ENCODE measurements at regions not wholly inside any gene's neighbourhood (a gene's known extent, or its start where the extent isn't known, plus 50 kb on each side); places are given as distances from the start of the nearest gene placed in this dataset.
"Not testable (repeated sequence)": the region's sequence is repeated elsewhere in the genome, so short reads cannot be mapped to it uniquely, and the experiment has no call there.

DNA sequence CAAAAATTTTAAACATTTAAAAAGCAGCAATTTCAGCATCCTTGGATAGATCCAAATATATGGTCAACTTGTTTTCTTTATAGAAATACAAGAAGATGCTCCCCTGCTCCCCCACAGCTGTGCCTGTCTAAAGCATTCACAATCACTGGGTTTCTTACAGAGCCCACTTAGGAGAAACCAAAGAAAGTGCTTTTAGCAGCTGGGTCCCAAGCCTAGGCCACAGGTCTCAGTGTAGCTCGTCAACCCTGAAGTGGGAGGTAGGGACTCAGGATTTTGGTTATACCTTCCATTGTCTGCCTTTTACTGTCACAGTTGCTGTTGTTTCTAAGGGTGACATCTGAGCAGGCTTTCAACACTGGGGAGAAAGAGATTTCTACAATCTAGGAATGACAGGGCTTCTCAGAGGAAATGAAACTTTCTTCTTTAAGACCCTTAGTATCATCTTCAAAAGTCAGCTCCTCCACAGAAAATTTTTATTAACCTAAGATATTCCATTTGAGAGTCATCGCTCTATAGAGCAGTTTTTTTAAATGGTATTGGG is 199.3 kb upstream of the CMC1 start:
- DNase-seq, result no peak

DNA sequence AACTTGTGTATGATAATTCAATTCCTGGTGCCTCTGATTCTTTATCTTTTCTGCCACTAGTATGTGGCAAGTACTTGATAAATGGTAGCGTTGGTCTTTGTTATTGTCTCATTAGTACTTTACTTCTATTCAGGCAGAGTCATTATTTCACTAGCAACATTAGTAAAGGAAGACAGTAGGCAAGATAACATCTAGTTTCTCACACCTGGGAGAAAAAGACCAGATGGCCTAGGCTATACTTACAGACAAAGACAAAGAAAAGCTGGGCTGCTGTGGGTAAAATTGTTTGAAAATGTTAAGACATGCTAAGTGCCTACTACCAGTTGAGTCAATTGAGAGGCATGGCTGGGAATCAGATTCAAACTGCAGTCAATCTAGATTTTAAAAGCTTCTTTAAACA is 198.7 kb upstream of the CMC1 start:
- peak in 1 of 2 experiments; percentile 3 for DNase-seq

DNA sequence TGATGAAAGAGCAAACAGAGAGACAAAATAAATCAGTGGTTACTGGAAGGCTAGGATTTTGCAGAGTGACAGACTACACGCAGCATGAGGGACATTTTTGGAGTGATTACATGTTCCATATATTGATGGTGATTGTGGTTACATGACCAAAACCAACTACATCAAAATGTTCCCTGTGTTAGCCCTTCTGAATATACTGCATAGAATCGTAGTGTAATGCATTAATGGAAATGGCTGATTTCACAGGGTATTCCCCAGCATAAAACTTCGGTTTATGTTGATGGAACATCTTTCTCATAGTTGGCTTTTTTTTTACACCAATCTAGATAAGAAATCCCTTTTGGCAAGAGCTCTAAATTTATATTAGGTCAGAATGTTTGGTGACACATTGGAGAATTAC is 191.3 kb upstream of the CMC1 start:
- no peak for DNase-seq

DNA sequence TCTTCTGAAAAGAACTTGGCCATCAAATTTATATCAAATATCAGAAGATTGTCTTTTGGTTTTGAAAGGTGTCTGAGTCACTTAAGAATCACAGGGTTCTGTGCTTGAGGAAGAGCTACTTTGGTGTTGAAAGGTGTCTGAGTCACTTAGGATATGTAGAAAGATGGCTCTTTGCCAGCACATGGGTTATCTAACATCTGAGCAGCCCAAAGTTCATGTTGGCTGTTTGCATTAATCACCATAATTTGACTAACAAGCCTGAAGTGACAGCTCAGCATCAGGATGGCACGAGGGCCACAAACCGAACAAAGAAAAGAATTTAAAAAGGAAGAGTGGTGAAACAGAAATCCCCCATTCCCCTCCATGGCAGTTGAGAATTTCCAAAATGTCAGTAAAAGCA is 190.5 kb upstream of the CMC1 start:
- no peak for DNase-seq

DNA sequence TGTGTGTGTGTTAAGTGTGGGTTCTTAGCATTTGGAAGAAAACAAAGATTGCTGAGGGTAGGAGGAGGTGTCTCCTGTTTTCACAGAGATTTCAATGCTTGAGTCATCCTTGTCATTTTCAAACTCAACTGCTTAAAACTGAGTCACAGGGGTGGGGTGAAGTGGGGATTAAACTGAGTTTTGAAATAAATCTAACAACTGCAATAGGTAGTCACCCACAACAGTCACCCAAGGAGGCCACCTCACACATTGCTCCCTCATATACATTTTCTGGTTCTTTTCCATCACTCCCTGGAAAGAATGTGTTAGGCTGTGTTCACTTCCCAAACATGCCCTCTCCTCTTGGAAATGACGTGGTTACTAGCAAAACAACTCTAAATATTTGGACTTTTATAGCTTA is 187.7 kb upstream of the CMC1 start:
- DNase-seq, result no peak

DNA sequence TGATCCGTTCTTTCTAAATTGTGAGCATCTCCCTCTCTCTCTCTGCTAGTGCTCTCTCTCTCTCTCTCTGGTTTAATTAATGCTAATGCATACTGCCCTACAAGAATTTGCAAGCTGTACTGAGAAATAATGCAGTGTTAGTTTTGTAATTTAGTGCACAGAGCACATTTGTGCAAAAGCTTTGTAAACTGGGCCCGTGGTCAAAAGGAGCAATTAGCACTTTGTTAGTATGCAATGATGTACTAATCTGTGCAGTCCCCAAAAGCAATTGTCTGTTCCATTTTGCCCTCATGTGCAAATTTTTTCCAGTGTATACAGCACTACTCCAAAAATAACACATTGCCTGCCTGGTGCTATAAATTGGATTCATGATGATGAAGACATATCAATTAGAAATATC is 184.6 kb upstream of the CMC1 start:
- no peak for DNase-seq

DNA sequence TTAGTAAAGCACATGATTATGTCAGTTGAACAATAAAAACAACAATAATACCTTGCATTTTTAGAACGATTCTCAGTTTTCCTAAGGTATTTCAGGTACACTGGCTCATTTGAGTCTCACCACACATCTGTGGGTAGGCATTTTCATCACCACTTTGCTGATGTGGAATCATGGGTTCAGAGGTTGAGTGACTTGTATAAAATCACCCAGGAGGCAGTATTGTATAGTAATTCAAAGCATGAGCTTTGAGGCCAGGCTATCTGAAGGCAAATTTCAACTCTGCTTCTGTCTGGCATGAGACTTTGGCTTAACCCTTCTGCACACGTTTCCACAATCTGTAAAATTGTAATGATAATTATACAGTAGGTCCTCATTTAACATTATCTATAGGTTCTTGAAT is 183.9 kb upstream of the CMC1 start:
- DNase-seq, result no peak

DNA sequence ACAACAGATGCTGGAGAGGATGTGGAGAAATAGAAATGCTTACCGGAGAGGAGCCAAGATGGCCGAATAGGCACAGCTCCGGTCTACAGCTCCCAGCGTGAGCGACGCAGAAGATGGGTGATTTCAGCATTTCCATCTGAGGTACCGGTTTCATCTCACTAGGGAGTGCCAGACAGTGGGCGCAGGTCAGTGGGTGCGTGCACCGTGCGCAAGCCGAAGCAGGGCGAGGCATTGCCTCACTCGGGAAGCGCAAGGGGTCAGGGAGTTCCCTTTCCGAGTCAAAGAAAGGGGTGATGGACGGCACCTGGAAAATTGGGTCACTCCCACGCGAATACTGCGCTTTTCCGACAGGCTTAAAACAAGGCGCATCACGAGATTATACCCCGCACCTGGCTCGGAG is 182.2 kb upstream of the CMC1 start:
- DNase-seq, result not testable (repeated sequence)

DNA sequence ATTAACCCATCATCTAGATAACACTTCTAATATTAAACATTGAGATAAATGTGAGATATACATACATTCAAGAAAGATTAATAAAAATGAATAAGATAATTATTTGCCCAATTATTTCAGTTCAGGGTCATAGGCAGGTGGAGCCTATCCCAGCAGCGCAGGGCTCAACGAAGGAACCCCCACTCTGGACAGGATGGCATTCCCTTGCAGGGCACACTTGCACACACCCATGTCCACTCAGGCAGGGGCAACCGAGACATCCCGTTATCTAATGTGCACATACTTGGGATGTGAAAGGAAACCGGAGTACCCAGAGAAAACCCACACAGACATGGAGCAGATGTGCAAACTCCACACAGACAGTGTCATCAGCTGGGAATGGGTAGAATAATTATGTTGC is 175.4 kb upstream of the CMC1 start:
- DNase-seq, result no peak

DNA sequence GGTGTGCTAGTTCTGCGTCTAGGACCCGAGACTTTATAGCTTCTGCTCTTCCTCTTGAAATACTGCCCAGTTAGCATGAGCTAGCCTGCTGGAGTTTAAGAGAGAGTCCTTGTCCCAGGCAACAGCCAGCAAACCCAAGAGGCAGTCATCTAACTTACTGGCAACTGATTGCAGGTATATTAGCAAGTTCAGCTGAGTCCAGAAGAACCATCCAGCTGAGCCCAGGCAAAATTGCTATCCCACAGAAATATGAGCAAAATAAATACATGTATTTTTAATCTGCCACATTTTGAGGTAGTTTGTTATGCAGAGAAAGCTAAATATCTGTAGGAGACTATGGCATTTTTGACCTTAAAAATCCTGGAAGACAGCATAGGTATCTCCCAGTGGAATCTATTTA is 174.4 kb upstream of the CMC1 start:
- no peak for DNase-seq

DNA sequence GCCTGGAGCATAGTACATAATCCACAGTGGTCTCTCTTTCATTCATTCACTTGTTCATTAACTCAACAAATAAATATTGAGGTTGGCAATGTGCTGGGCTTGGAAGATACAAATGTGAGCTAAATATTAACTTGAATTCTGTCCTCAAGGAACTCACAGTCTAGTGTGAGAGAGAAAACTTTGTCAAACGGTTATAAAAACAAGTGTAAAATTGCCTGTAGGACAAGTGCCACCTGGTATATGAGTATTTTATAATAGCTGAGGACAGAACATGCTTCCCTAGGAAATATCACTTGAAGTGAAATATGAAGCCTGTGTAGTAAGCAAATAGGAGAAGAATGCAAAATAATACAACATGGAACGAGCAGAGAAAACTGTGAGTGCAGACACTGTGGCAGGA is 173.1 kb upstream of the CMC1 start:
- DNase-seq, result no peak

DNA sequence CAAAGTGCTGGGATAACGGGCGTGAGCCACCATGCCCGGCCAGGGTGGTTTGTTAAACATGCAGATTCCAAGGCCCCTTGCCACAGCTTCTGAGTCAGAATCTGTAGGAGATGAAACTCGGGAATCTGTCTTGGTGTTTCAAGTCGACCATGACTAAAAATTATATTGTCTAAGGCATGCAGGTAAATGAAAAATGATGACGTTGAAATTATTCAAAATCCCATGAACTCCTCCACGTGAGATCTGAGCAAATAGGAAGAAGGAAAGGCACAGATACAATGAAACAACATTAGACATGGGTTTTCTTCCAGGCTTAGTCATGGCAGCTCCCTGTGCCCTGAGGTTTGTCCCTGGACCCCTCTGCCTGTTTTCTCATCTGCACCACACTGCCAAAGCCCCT is 172.0 kb upstream of the CMC1 start:
- no peak for DNase-seq

DNA sequence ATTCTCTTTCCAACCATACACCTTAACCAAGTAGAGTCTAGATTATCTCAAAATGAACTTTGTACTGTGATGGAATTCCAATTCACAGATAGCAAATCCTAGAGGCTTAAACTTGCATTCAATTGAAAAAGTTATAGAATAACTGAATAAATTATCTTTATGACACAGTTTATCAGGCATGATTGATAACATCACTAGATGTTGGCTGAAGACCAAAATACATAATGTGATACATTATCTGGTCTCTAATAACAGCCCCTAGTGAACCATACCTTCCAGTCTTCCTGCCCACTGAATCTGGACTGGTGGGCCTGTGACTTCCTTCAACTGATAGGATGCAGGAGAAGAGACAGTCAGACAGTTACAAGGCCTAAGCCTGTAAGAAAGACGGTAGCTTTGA is 165.2 kb upstream of the CMC1 start:
- DNase-seq, result no peak

DNA sequence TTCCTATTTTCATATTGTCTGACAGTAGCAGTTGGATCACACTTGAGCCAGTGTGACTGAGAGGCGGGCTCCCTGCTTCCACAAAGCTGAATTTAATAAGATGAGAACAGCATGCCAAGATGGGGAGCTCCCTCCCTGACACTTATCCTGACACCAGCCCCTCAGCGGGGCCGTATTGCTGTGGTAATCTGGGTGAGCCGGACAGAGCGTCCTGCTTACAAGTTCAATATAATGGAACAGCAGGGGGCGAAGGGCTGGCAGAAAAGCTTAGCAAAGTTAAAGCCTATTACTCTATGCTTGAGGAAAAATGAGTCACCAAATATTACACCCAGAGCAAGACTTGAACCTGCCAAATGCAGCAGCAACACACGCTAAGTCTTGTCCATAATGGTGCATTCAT is 163.8 kb upstream of the CMC1 start:
- peak; percentile 1 to 15 for DNase-seq

DNA sequence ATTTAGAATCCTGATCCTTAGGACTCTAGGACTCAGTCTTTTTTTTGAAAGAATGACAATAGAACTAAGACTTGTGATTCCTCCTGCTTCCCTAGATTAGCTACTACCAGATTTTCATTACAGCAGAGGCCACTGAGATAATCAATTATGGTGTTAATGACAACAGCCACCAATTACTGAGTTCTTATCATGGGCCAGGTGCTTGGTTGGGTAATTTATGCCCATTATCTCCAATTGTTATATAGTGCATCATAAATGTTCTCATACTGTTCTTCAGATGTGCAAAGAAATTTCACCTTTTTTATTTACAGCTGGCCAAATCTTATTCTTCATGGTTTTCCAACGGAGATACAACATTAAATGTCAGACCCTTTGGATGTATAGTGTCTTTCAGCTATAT is 162.9 kb upstream of the CMC1 start:
- no peak for DNase-seq

DNA sequence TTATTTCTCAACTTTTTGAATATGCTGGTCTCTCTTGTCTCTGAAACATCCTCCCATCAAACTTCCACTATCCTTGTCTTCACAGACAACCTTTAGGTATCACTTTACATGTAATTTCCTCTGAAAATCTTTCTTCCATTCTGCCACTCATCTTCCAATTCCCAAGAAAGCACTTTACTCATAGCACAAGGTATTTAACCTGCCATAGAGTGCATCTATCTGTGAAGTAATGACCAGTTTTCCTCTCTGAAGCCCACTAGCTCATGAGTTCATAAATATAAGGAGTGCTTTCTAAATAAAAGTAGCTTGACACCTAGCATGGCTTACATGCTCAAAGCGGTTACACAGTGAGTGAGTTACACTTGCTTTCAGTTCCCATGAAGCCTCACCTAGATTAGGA is 160.7 kb upstream of the CMC1 start:
- no peak for DNase-seq

DNA sequence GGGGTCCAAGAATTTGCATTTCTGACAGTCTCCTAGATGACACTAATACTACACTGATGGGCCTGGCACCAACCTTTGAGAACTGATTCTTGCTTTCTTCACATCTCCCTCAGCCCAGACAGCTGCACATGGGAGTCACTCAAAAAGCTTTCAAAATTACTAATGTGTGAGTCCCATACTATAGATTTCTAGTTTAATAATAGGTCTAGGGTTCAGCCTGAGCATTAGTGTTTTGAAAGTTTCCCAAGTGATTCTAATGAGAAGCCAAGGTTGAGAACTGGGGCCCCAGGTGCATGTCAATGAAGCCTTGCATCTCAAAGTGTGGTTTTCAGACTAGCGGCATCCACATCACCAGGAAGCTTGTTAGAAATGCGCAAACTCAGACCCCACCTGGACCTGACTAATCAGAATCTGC is 159.9 kb upstream of the CMC1 start:
- DNase-seq, result no peak

DNA sequence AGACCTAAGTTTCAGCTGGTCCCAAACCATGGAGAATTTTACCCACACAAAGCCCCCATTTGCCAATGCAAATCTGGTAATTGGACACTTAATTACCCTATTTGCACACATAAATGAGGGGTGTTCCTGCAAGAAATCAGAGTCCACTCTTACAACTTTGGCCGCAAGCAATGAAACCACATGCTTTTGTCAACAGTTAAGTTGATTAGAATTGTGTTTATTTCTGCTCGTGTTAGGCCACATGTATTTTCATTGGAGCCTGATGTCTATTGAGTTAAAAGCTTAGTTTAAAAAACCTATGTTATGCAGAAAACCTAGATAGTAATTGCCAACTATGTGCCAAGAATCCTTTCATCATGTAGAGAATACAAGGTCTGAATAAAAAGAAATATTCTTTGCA is 153.8 kb upstream of the CMC1 start:
- no peak for DNase-seq

DNA sequence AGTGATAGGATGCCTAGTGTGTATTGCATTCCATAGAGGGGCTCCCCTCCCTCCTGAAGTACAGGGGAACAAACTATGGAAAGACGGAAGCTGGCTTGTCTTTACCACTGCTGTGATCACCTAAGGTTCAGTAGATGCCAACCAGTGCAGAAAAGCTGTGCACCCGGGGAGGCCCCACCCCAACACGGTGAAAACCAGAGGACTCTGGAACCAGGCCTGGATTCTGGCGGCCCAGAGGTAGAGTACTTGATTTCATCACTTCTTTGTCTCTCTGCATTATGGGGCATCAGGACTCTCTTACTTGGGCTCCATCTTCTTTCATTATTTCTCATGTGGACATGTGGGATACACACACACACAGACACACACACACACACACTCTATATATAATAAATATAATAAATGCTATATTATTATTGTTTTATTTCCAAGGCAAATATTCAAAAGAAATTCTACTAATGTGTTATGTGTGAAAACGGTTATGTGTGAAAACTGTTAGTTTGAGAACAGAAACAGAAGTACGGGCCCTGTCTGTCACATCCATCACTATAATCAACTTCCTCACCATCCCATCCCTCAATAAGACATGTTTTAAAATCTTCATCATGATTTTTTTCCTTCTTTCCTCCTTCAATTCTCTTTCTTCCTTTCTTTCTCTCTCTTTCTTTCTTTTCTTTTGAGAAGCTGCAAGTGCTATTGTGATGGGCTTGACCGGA is 152.4 kb upstream of the CMC1 start:
- DNase-seq, result no peak

DNA sequence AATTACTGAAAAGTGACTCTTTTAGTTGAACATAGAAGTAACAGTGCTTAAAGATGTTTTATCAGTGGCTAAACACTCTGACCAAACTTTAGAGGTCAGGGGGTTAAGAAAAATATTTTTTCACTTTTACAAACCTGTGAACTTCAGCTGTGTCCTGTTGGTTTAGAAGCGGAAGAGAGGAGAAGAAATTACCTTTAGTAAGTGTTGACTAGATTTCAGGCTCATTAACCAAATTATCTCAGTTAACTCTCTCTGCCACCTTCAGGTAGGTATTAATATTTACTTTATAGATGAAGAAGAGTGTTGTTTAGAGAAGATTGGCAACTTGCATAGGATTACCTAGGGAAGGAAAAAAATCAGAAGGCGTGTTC is 151.9 kb upstream of the CMC1 start:
- DNase-seq, result no peak

DNA sequence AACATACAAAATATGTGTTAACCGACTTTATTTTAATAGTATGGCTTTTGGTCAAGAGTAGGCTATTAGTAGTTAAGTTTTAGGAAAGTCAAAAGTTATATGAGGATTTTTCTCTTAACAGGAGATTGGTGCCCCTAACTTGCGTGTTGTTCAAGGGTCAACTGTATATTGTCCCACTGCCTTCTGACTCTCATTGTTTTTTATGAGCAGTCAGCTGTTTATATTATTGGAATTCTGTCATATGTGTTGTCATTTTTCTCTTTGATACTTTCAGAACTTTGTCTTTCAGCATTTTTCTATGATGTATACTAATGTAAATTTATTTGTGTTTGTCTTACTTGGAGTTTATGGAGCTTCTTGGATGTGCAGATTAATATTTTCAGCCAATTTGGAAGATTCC is 142.1 kb upstream of the CMC1 start:
- no peak for DNase-seq

DNA sequence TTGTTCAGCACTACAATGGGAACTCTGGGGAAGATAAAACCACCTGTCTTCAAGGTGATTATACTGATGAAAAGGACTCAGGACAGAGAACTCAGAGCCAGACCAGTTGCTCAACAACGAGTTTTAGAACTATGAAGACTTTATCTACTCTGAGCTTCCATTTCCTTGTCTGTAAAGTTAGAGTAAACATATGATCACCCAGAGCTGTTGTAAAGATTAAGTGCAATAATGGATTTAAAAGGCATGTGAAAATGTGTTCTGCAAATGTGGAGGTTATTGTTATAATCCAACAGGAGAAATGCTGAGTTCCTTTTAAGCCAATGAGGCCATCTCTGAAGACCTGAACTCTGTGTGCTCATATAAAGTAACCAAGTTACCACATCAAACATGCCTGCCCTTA is 139.7 kb upstream of the CMC1 start:
- no peak for DNase-seq

DNA sequence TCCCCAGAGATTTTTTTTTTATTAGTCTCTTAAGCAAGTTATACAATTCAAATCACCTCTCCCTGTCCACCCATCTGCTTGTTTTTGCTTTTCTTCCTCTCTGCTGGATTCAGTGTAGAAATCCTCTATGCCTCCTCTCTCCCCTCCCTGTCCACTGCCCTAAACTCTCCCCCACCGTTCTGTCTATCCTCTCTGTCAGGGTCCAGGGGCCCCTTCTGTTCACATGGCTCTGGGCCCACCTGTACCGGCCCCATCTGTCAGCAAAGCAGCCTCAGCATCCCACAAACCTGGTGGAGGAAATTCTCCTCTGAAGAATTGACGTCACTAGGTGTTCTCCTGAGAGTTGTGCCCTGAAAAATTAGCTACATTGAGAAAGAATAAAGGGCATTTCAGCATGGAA is 137.6 kb upstream of the CMC1 start:
- DNase-seq, result peak in 1 of 2 experiments; percentile 39

DNA sequence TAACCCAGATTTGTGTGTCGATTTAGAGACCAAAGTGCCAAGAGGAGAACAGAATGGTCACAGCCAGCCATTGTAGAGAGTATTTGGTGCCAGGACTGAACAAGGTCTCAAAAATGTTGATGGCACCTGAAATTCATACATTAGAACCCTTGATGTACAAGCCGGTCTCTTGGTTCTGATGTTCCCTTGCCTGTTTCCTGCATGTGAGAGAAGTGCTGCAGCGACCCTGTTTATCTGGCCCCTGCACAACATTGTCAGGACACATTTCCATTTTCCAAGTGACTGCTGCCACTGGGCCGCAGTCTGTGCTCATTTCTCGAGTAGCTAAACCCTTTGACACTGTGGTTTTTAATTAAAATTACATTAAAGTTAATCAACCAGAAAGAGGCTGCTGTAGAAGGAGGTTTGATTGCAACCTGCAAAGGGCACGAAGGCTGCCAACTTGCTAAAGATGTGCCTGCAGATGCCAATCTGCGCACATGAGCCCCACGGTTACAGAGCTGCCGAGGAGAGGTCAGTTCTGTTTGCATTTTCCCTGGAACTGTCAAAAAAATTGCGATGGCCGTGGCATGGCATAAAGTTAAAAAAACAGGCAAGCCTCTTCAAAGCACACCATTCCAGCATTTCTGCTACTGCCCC is 136.4 kb upstream of the CMC1 start:
- no peak for DNase-seq

DNA sequence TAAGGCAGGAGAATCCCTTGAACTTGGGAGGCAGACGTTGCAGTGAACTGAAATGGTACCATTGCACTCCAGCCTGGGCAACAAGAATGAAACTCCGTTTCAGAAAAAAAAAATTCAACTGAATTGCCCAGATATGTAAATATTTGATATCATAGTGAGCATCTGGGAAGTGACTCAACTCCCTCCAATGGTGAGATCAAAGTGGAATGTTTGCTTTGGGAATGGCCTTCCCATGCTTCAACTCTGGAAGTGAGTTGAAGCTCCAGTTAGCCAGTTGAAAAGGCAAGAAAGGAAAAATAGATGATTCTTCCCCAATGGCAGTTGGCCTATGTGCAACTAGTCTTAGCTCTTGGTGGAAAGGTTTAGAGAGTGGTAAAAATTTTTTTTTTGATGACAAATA is 131.6 kb upstream of the CMC1 start:
- no peak for DNase-seq

Measured in NCI-H524 (cell line).